Activated T-helper 1 cell treated with anti-CD3 and anti-CD28 coated beads, Interleukin-12 subunit alpha, Interleukin-12 subunit beta, Interleukin-2, Interleukin-4 antibody, amounts not matched to agents 30 ng/mL and 10 ng/mL and 1 ng/mL, durations not matched to agents 14 hours and 24 hours and 36 hours (primary cell): ENCODE measurements at regions not wholly inside any gene's neighbourhood (a gene's known extent, or its start where the extent isn't known, plus 50 kb on each side); places are given as distances from the start of the nearest gene placed in this dataset.

ENCODE experiments used
- DNase-seq: peaks from one replicate; pipeline ENCODE4 v3.0.0; 2021; ENCODE audit warnings: low spot score
- H3K27ac Mint-ChIP-seq: one replicate; pipeline ENCODE4 v1.8.0; 2021; ENCODE audit warnings: mild to moderate bottlenecking, mixed read lengths
- H3K27me3 Mint-ChIP-seq: one replicate; pipeline ENCODE4 v1.8.0; 2022; ENCODE audit warnings: mild to moderate bottlenecking, moderate library complexity, mixed read lengths; ENCODE audit not compliant: insufficient read depth
- H3K36me3 Mint-ChIP-seq: one replicate; pipeline ENCODE4 v1.8.0; 2021; ENCODE audit warnings: low read depth, mixed read lengths
- H3K4me1 Mint-ChIP-seq: one replicate; pipeline ENCODE4 v1.8.0; 2021; ENCODE audit warnings: low read depth, mixed read lengths
- H3K4me3 Mint-ChIP-seq: one replicate; pipeline ENCODE4 v1.8.0; 2021; ENCODE audit warnings: mild to moderate bottlenecking, moderate library complexity, mixed read lengths
- H3K9me3 Mint-ChIP-seq: one replicate; pipeline ENCODE4 v1.8.0; 2021; ENCODE audit warnings: mixed read lengths
- intact Hi-C: fragments of 100-400 bp; cut with micrococcal nuclease; formaldehyde crosslinking; loops from one replicate; pipeline ENCODE4 v1.15.1; 2024

- intact Hi-C loops: no loop called here
These were observed 78.3 kb upstream of the ARSJ start for GRCh38 chr4:114057746-114058145.

GRCh38 chr4:114062499-114062898 is 83.1 kb upstream of the ARSJ start:
- no peak overlapping the region for H3K4me3 Mint-ChIP-seq
- peaks cover 3% of the 10 kb centered on the region for H3K27me3 Mint-ChIP-seq
- no peaks in the 10 kb centered on the region for H3K4me1 Mint-ChIP-seq
- H3K9me3 Mint-ChIP-seq: no peaks in the 10 kb centered on the region
- intact Hi-C loops: no loop called here
- no peak overlapping the region for H3K27ac Mint-ChIP-seq
- no peaks in the 10 kb centered on the region for H3K36me3 Mint-ChIP-seq
- no peak for DNase-seq

More at GRCh38 chr4:114057746-114058145, 78.3 kb upstream of the ARSJ start:
- Mint-ChIP-seq H3K27ac (no peak overlapping the region), H3K27me3 (peaks cover 6% of the 10 kb centered on the region), H3K4me1 (no peaks in the 10 kb centered on the region), H3K36me3 (no peaks in the 10 kb centered on the region), H3K9me3 (peaks cover 12% of the 10 kb centered on the region), H3K4me3 (no peak overlapping the region)
- no peak for DNase-seq

GRCh38 chr4:114072781-114073180 is 93.3 kb upstream of the ARSJ start:
- Mint-ChIP-seq H3K4me1 (no peaks in the 10 kb centered on the region), H3K36me3 (no peaks in the 10 kb centered on the region), H3K27me3 (peaks cover 30% of the 10 kb centered on the region), H3K9me3 (no peaks in the 10 kb centered on the region), H3K27ac (no peak overlapping the region), H3K4me3 (no peak overlapping the region)
- intact Hi-C loops: loop anchor here (5.0 kb wide), 1 partner anchor 290 kb away; no protein-coding TSS in a partner anchor
- DNase-seq: no peak

- no peaks in the 10 kb centered on the region for H3K9me3 Mint-ChIP-seq
- no peak overlapping the region for H3K4me3 Mint-ChIP-seq
- no peak for DNase-seq
- no peaks in the 10 kb centered on the region for H3K4me1 Mint-ChIP-seq
- intact Hi-C loops: no loop called here
- no peak overlapping the region for H3K27ac Mint-ChIP-seq
- no peaks in the 10 kb centered on the region for H3K36me3 Mint-ChIP-seq
- peaks cover 24% of the 10 kb centered on the region for H3K27me3 Mint-ChIP-seq
These were observed 97.6 kb upstream of the ARSJ start for GRCh38 chr4:114076899-114077570.

GRCh38 chr4:114077610-114078009 is 98.2 kb upstream of the ARSJ start:
- Mint-ChIP-seq H3K36me3 (no peaks in the 10 kb centered on the region), H3K4me1 (no peaks in the 10 kb centered on the region), H3K27ac (no peak overlapping the region), H3K27me3 (peaks cover 19% of the 10 kb centered on the region), H3K9me3 (no peaks in the 10 kb centered on the region), H3K4me3 (no peak overlapping the region)
- DNase-seq: no peak
- intact Hi-C loops: no loop called here

GRCh38 chr4:114078636-114079035 is 99.2 kb upstream of the ARSJ start:
- H3K9me3 Mint-ChIP-seq: no peaks in the 10 kb centered on the region
- no peaks in the 10 kb centered on the region for H3K36me3 Mint-ChIP-seq

GRCh38 chr4:114081783-114082182 is 102.3 kb upstream of the ARSJ start:
- intact Hi-C loops: no loop called here
- Mint-ChIP-seq H3K4me1 (no peaks in the 10 kb centered on the region), H3K36me3 (no peaks in the 10 kb centered on the region), H3K9me3 (no peaks in the 10 kb centered on the region), H3K4me3 (no peak overlapping the region), H3K27ac (no peak overlapping the region), H3K27me3 (no peaks in the 10 kb centered on the region)
- no peak for DNase-seq

More at GRCh38 chr4:114078636-114079035, 99.2 kb upstream of the ARSJ start:
- Mint-ChIP-seq H3K4me1 (no peaks in the 10 kb centered on the region), H3K27ac (no peak overlapping the region), H3K27me3 (peaks cover 10% of the 10 kb centered on the region), H3K4me3 (no peak overlapping the region)
- no peak for DNase-seq
- intact Hi-C loops: no loop called here

GRCh38 chr4:114082348-114082747 is 102.9 kb upstream of the ARSJ start:
- Mint-ChIP-seq H3K36me3 (no peaks in the 10 kb centered on the region), H3K9me3 (no peaks in the 10 kb centered on the region), H3K27ac (no peak overlapping the region), H3K4me3 (no peak overlapping the region), H3K27me3 (no peaks in the 10 kb centered on the region), H3K4me1 (no peaks in the 10 kb centered on the region)
- DNase-seq: no peak
- intact Hi-C loops: no loop called here

GRCh38 chr4:114085611-114086345 is 106.3 kb upstream of the ARSJ start:
- Mint-ChIP-seq H3K27ac (no peak overlapping the region), H3K36me3 (no peaks in the 10 kb centered on the region), H3K27me3 (no peaks in the 10 kb centered on the region), H3K4me3 (no peak overlapping the region), H3K4me1 (no peaks in the 10 kb centered on the region), H3K9me3 (no peaks in the 10 kb centered on the region)
- intact Hi-C loops: no loop called here
- no peak for DNase-seq

GRCh38 chr4:114087596-114088230 is 108.3 kb upstream of the ARSJ start:
- no peak for DNase-seq
- H3K4me3 Mint-ChIP-seq: no peak overlapping the region
- H3K27me3 Mint-ChIP-seq: peaks cover 2% of the 10 kb centered on the region
- no peak overlapping the region for H3K27ac Mint-ChIP-seq
- no peaks in the 10 kb centered on the region for H3K9me3 Mint-ChIP-seq
- H3K36me3 Mint-ChIP-seq: no peaks in the 10 kb centered on the region
- no peaks in the 10 kb centered on the region for H3K4me1 Mint-ChIP-seq
- intact Hi-C loops: no loop called here

- Mint-ChIP-seq H3K36me3 (no peaks in the 10 kb centered on the region), H3K4me1 (no peaks in the 10 kb centered on the region), H3K4me3 (no peak overlapping the region), H3K27me3 (peaks cover 2% of the 10 kb centered on the region), H3K27ac (no peak overlapping the region), H3K9me3 (no peaks in the 10 kb centered on the region)
- DNase-seq: no peak
- intact Hi-C loops: no loop called here
These were observed 109.0 kb upstream of the ARSJ start for GRCh38 chr4:114088481-114088880.

- Mint-ChIP-seq H3K27me3 (peaks cover 2% of the 10 kb centered on the region), H3K4me3 (no peak overlapping the region), H3K27ac (no peak overlapping the region), H3K4me1 (no peaks in the 10 kb centered on the region), H3K9me3 (no peaks in the 10 kb centered on the region), H3K36me3 (no peaks in the 10 kb centered on the region)
- DNase-seq: no peak
- intact Hi-C loops: no loop called here
These were observed 112.1 kb upstream of the ARSJ start for GRCh38 chr4:114091546-114091945.

GRCh38 chr4:114093221-114093715 is 113.8 kb upstream of the ARSJ start:
- intact Hi-C loops: no loop called here
- H3K4me3 Mint-ChIP-seq: no peak overlapping the region
- H3K4me1 Mint-ChIP-seq: no peaks in the 10 kb centered on the region
- DNase-seq: no peak
- no peak overlapping the region for H3K27ac Mint-ChIP-seq
- H3K9me3 Mint-ChIP-seq: no peaks in the 10 kb centered on the region
- H3K27me3 Mint-ChIP-seq: peaks cover 4% of the 10 kb centered on the region
- no peaks in the 10 kb centered on the region for H3K36me3 Mint-ChIP-seq
